GM18505 (cell line): ENCODE measurements at regions not wholly inside any gene's neighbourhood (a gene's known extent, or its start where the extent isn't known, plus 50 kb on each side); places are given as distances from the start of the nearest gene placed in this dataset.
"Not testable (repeated sequence)": the region's sequence is repeated elsewhere in the genome, so short reads cannot be mapped to it uniquely, and the experiment has no call there.

ENCODE experiments used
- ATAC-seq: cut with Tn5 transposase; IDR thresholded peaks from one replicate; pipeline ENCODE4 v1.9.1; 2021; ENCODE audit not compliant: unreplicated experiment
- POLR2A ChIP-seq: IDR thresholded peaks from 4 replicates; pipeline ENCODE4 v1.6.1; 2011; ENCODE audit warnings: borderline replicate concordance; ENCODE audit not compliant: insufficient read depth, insufficient read length; ENCODE audit errors: extremely low read depth

- no peak for TF ChIP-seq POLR2A
Measured at GRCh38 chr5:109630093-109630492, 59.6 kb upstream of the MAN2A1 start.

GRCh38 chr5:109628591-109628990 lies 61.1 kb upstream of the MAN2A1 start:
- TF ChIP-seq POLR2A, result no peak
- ATAC-seq, result no peak

More at GRCh38 chr5:109630093-109630492, 59.6 kb upstream of the MAN2A1 start:
- ATAC-seq, result no peak

GRCh38 chr5:109621266-109621665 lies 68.5 kb upstream of the MAN2A1 start:
- not testable (repeated sequence) for ATAC-seq

GRCh38 chr5:109620651-109621050 lies 69.1 kb upstream of the MAN2A1 start:
- no peak for TF ChIP-seq POLR2A
- no peak for ATAC-seq

GRCh38 chr5:109619606-109620005 lies 70.1 kb upstream of the MAN2A1 start:
- no peak for ATAC-seq
- no peak for TF ChIP-seq POLR2A

DNA sequence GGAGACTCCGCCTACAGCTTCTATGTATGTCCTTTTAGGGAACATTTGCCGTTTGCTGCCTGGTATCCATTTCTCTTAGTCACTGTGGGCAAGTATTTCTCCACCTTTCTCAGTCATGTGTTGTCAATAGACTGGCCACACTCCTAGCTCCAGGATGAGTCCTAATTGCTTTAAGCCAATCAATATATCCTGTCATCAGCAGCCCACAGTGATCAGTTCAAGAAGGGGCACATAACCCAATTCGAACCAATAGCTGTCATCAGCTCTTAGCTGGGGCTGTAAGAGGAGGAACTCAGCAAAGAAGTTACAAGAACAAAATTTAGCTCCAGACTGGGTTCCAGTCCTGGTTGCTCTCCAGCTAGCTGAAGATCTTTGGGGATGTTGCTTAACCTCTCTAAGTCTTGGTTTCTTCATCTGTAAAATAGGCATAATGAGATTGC lies 70.7 kb upstream of the MAN2A1 start:
- no peak for ATAC-seq
- TF ChIP-seq POLR2A, result no peak

GRCh38 chr5:109614981-109615380 lies 74.7 kb upstream of the MAN2A1 start:
- TF ChIP-seq POLR2A, result no peak
- ATAC-seq, result no peak

GRCh38 chr5:109614301-109614700 lies 75.4 kb upstream of the MAN2A1 start:
- TF ChIP-seq POLR2A, result no peak
- no peak for ATAC-seq

DNA sequence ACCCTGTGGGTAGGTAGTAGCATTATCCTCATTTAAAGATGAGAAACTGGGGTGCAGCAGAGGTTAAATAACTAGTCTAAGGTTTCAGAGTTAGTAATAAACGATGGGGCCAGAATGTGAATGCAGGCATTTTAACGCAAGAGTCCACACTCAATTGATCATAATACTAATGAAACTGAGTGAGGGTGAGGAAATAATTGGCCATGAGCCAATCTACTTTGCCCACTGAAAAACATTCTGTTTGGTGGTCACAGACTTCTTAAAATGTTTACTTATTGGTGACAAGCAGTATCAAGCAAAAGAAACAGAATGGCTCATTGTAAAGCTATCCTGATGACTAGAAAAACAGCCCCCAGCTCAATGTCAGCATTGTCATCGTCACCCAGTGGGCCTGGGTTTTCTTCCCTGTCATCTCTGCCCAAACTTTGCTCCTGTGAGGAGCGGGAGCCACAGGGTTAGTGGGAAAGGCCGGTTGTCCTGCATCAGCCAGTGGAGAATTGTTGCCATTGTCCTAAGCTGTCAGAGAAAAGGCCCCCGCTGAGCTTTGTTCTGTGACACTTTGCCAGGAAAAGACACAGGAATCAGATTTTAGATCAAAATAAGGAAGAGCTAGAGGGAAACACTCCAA lies 77.3 kb upstream of the MAN2A1 start:
- no peak for ATAC-seq

GRCh38 chr5:109611505-109611904 lies 78.2 kb upstream of the MAN2A1 start:
- ATAC-seq, result no peak
- TF ChIP-seq POLR2A, result no peak

More for the DNA sequence above, 77.3 kb upstream of the MAN2A1 start:
- TF ChIP-seq POLR2A, result no peak

DNA sequence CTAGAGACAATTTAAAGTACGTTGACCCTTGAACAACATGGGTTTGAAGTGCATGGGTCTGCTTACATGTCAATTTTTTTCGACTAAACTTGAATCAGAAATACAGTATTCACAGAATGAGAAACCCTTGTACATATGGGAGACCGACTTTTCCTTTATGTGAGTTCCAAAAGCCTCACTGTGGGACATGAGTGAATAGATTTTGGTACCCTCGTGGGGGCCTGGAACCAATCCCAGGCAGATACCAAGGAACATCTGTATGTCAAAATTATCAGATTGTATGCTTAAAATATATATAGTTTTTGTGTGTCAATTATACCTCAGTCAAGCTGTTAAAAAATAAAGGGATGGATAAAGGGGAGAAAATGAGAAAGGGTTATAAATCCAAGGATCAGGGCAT lies 78.7 kb upstream of the MAN2A1 start:
- ATAC-seq, result no peak

DNA sequence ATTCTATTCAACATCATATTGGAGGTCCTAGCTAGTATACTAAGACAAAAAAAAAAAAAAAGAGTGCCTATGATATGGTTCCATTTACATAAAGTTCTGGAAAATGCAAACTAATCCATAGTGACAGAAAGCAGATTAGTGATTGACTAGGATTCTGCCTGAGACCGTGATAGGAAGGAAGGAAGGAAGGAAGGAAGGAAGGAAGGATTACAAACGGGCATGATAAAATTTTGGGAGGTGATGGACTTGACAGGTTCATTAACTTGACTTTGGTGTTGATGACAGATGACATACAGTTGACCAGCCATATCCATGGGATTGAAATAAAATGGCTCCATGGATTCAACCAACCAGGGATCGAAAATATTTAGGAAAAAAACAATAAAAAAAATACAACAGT lies 79.1 kb upstream of the MAN2A1 start:
- no peak for ATAC-seq
- no peak for TF ChIP-seq POLR2A

More for the DNA sequence above, 78.7 kb upstream of the MAN2A1 start:
- TF ChIP-seq POLR2A, result no peak

DNA sequence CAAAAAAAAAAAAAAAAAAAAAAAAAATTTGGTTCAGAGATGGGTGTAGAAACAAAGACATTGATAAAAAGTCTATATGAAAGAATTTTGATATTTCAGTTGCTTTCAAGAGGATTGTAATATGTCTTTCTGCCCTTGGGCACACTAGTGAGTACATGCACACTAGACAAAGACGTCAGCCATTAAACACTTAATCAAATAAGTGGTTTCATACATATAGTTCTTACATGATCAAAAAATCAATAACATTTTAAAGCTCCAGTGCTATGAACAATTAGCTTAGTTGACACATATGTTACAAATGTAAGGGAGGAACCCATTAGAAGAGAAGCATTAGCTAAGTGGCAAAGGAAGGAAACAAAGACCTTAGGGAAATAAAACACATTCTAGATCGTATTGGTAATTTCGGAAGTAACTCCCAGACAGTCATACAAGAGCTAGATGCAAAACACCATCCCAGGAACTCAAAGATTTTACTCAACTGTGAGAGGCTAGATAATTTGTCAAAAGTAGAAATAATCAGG lies 84.5 kb upstream of the MAN2A1 start:
- ATAC-seq, result no peak

GRCh38 chr5:109604758-109605157 lies 85.0 kb upstream of the MAN2A1 start:
- TF ChIP-seq POLR2A, result no peak
- ATAC-seq, result no peak

More for the DNA sequence above, 84.5 kb upstream of the MAN2A1 start:
- TF ChIP-seq POLR2A, result no peak

- ATAC-seq, result no peak
- no peak for TF ChIP-seq POLR2A
Measured at GRCh38 chr5:109601736-109602135, 88.0 kb upstream of the MAN2A1 start.

DNA sequence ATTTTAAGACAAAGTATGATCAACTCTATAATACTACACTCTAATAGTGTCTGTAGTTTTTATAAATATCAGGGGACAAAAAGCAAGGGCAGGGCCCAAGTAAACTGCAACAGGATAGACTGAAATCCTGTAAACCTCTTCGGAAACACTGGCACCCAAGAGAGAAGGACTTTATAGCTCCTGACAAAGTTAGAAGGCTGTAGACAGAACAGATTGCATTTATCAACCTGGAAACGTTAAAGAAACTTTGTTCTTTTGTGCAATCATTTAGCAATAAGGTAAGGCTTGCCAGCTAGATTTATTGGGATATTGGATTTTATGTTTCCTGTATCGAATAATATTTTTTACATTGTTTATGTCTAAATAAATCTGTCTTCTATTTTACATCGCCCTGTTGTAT lies 91.8 kb upstream of the MAN2A1 start:
- TF ChIP-seq POLR2A, result no peak
- no peak for ATAC-seq

DNA sequence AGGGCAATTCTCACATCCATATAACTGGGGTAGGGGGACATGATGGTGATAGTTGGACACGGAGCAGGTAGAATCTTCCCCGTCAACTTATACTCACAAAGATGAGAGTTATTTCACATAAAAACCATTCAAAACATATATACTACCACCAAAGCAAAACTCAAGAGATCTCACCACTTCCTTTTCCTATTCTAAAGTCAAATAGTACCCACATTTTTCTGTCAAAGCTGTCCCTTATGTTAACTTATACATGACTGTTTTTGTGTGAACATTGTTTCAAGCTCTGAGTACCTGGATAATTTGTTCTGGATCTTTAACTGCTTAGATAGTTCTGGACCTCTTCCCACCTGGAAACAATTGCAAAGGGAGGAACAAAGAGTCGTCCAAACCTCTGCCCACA lies 95.5 kb upstream of the MAN2A1 start:
- no peak for TF ChIP-seq POLR2A
- ATAC-seq, result no peak
